ENCODE measurements at regions not wholly inside any gene's neighbourhood (a gene's known extent, or its start where the extent isn't known, plus 50 kb on each side); places are given as distances from the start of the nearest gene placed in this dataset.

DNA sequence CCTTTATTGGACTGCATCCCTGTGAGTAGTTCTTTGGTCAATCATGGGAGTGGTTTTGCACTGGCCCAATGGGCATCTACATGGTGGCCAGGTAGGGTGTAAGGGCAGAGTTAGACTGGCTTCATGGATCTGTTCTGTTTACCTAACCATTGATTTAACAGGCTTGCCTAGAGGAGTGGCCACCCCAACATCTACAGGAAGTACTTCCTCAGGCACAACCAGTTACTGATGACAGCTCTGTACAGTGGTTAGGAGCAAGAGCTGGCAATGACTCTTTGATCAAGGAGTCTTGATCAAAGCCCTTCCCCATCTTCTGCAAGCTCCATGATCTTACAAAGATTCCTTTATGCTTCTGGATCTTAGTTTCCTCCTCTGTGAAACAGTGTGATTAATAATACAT is 140.9 kb upstream of the CYP1B1 start:
- Histone ChIP-seq H3K27ac (no peak overlapping the region), H3K4me3 (no peak overlapping the region), H3K27me3 (ENCODE audit: insufficient read depth in 3 of 3, low read length in 2 of 3) (no peaks in the 10 kb centered on the region), H3K9me3 (peaks cover 6% of the 10 kb centered on the region), H3K4me1 (no peaks in the 10 kb centered on the region), H3K36me3 (ENCODE audit: insufficient read depth in 1 of 2, low read depth in 1 of 2) (no peaks in the 10 kb centered on the region)
- intact Hi-C loops (cut with DNase I) = no loop called here
- ATAC-seq (no peak), DNase-seq (no peak)
- TF ChIP-seq, protein P1, sequence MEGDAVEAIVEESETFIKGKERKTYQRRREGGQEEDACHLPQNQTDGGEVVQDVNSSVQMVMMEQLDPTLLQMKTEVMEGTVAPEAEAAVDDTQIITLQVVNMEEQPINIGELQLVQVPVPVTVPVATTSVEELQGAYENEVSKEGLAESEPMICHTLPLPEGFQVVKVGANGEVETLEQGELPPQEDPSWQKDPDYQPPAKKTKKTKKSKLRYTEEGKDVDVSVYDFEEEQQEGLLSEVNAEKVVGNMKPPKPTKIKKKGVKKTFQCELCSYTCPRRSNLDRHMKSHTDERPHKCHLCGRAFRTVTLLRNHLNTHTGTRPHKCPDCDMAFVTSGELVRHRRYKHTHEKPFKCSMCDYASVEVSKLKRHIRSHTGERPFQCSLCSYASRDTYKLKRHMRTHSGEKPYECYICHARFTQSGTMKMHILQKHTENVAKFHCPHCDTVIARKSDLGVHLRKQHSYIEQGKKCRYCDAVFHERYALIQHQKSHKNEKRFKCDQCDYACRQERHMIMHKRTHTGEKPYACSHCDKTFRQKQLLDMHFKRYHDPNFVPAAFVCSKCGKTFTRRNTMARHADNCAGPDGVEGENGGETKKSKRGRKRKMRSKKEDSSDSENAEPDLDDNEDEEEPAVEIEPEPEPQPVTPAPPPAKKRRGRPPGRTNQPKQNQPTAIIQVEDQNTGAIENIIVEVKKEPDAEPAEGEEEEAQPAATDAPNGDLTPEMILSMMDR (IDR thresholded peaks at IDR 0.05) = no peak

DNA sequence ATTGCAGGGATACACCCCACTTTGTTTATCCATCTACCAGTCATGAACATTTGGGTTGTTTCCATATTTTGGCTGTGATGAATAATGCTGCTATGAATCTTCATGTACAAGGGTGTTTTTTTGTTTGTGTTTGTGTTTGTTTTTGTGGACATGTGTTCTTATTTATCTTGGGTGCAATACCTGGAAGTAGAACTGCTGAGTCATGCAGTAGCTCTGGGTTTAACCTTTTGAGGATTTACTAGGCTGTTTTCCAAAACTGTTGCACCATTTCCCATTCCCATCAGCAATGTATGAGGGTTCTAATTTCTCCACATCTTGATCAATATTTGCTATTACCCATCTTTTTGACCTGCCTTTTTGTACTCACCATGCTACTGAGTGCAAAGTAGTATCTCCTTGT is 140.0 kb upstream of the CYP1B1 start:
- no peaks in the 10 kb centered on the region for H3K4me1 ChIP-seq
- intact Hi-C loops (cut with DNase I) = no loop called here
- H3K27ac ChIP-seq = no peak overlapping the region
- TF ChIP-seq, protein P1 (IDR thresholded peaks at IDR 0.05) = no peak
- H3K36me3 ChIP-seq (ENCODE audit: insufficient read depth in 1 of 2, low read depth in 1 of 2) = no peaks in the 10 kb centered on the region
- no peak overlapping the region for H3K4me3 ChIP-seq
- H3K9me3 ChIP-seq = peaks cover 6% of the 10 kb centered on the region
- ATAC-seq (no peak), DNase-seq (no peak)
- H3K27me3 ChIP-seq (ENCODE audit: insufficient read depth in 3 of 3, low read length in 2 of 3) = no peaks in the 10 kb centered on the region

GRCh38 chr2:38215522-38215921 is 139.6 kb upstream of the CYP1B1 start:
- intact Hi-C loops (cut with DNase I) = no loop called here
- ATAC-seq (no peak), DNase-seq (no peak)
- no peaks in the 10 kb centered on the region for H3K36me3 ChIP-seq (ENCODE audit: insufficient read depth in 1 of 2, low read depth in 1 of 2)
- H3K4me3 ChIP-seq = no peak overlapping the region
- TF ChIP-seq, protein P1 (IDR thresholded peaks at IDR 0.05) = no peak
- H3K27ac ChIP-seq = no peak overlapping the region
- peaks cover 6% of the 10 kb centered on the region for H3K9me3 ChIP-seq
- H3K27me3 ChIP-seq (ENCODE audit: insufficient read depth in 3 of 3, low read length in 2 of 3) = no peaks in the 10 kb centered on the region
- no peaks in the 10 kb centered on the region for H3K4me1 ChIP-seq
- 73 to 89% (median 79%) methylated on average over 2 of the region's 2 CpGs for WGBS, 3 donors

GRCh38 chr2:38214209-38214717 is 138.3 kb upstream of the CYP1B1 start:
- 61 to 66% (median 62%) methylated on average over 5 of the region's 5 CpGs for WGBS, 3 donors

More at GRCh38 chr2:38214209-38214717, 138.3 kb upstream of the CYP1B1 start:
- Histone ChIP-seq H3K27me3 (ENCODE audit: insufficient read depth in 3 of 3, low read length in 2 of 3) (no peaks in the 10 kb centered on the region), H3K4me3 (no peak overlapping the region), H3K4me1 (no peaks in the 10 kb centered on the region), H3K27ac (no peak overlapping the region), H3K36me3 (ENCODE audit: insufficient read depth in 1 of 2, low read depth in 1 of 2) (no peaks in the 10 kb centered on the region), H3K9me3 (no peaks in the 10 kb centered on the region)
- ATAC-seq (no peak), DNase-seq (no peak)
- TF ChIP-seq, protein P1 (IDR thresholded peaks at IDR 0.05) = no peak
- intact Hi-C loops (cut with DNase I) = no loop called here
